Neutrophil (primary cell): ENCODE measurements at regions not wholly inside any gene's neighbourhood (a gene's known extent, or its start where the extent isn't known, plus 50 kb on each side); places are given as distances from the start of the nearest gene placed in this dataset.
A peak's percentile ranks its signal among the peaks of the same experiment; 100 is the strongest.

Experiments used
- H3K27ac ChIP-seq: fragments of 200-600 bp; sonication (generic); 2 replicates; pipeline ENCODE4 v1.5.1; 2016; ENCODE audit warnings: mild to moderate bottlenecking, moderate library complexity
- H3K27me3 ChIP-seq: fragments of 200-600 bp; sonication (generic); 2 replicates; pipeline ENCODE4 v1.6.0; 2016; ENCODE audit warnings: mild to moderate bottlenecking
- H3K36me3 ChIP-seq: fragments of 200-600 bp; sonication (generic); 2 replicates; pipeline ENCODE4 v1.5.1; 2017
- H3K4me1 ChIP-seq, 2 experiments: fragments of 200-600 bp in 1 of 2; sonication (generic) in 1 of 2; 1 replicate in 1 of 2; 2 replicates in 1 of 2; pipeline versions ENCODE4 v1.5.1 to v1.6.1; 2013 to 2016; ENCODE audit warnings: low read depth in 1 of 2, low read length in 1 of 2, mild to moderate bottlenecking in 1 of 2, moderate library complexity in 1 of 2; ENCODE audit not compliant: control insufficient read depth in 1 of 2, insufficient read depth in 1 of 2
- H3K4me3 ChIP-seq, 2 experiments: fragments of 200-600 bp in 1 of 2; sonication (generic) in 1 of 2; 1 replicate in 1 of 2; 2 replicates in 1 of 2; pipeline ENCODE4 v1.5.1; 2013 to 2016; ENCODE audit warnings: low read depth in 1 of 2, low read length in 1 of 2, mild to moderate bottlenecking in 1 of 2, moderate library complexity in 1 of 2
- H3K9me3 ChIP-seq: fragments of 200-600 bp; sonication (generic); 2 replicates; pipeline ENCODE4 v1.5.1; 2016
- CTCF ChIP-seq: fragments of 200-600 bp; sonication (generic); IDR thresholded peaks from 2 replicates; pipeline ENCODE4 v1.5.1; 2016; ENCODE audit warnings: antibody characterized with exemption

- Histone ChIP-seq H3K36me3 (no peaks in the 10 kb centered on the region), H3K9me3 (no peaks in the 10 kb centered on the region), H3K4me1 (peaks cover 74 to 79% of the 10 kb centered on the region in 2 experiments), H3K27me3 (no peaks in the 10 kb centered on the region), H3K4me3 (peak overlapping the region; percentile 65 to 82), H3K27ac (peak overlapping the region; percentile 97)
- TF ChIP-seq CTCF, result no peak
These were observed 116.6 kb downstream of the KLF6 start for GRCh38 chr10:3668276-3668965.

- peaks cover 74% of the 10 kb centered on the region in 2 experiments for H3K4me1 ChIP-seq
- peak overlapping the region; percentile 65 to 82 for H3K4me3 ChIP-seq
- no peaks in the 10 kb centered on the region for H3K36me3 ChIP-seq
- peak overlapping the region; percentile 97 for H3K27ac ChIP-seq
- H3K9me3 ChIP-seq, result no peaks in the 10 kb centered on the region
- no peak for TF ChIP-seq CTCF
- H3K27me3 ChIP-seq, result no peaks in the 10 kb centered on the region
These were observed 118.3 kb downstream of the KLF6 start for GRCh38 chr10:3666525-3667302.

GRCh38 chr10:3665316-3665908 lies 119.6 kb downstream of the KLF6 start:
- peaks cover 61% of the 10 kb centered on the region in 2 experiments for H3K4me1 ChIP-seq
- H3K9me3 ChIP-seq, result no peaks in the 10 kb centered on the region
- TF ChIP-seq CTCF, result no peak
- peak overlapping the region; percentile 97 for H3K27ac ChIP-seq
- H3K4me3 ChIP-seq, result no peak overlapping the region
- H3K36me3 ChIP-seq, result no peaks in the 10 kb centered on the region
- no peaks in the 10 kb centered on the region for H3K27me3 ChIP-seq

DNA sequence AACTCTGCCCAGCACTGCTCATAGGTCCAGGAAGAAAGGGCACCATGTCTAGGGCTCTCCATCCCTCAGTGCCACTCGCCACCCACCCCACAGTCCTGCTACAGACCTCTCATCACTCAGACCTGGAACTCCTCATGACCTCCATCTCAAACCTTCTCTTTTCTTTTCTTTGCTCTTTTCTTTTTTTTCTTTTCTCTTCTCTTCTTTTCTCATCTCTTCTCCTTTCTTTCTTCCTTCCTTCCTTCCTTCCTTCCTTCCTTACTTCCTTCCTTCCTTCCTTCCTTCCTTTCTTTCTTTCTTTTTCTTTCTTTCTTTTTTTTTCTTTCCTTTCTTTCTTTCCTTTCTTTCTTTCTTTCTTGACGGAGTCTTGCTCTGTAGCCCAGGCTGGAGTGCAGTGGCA lies 122.2 kb downstream of the KLF6 start:
- Histone ChIP-seq H3K27me3 (no peaks in the 10 kb centered on the region), H3K4me1 (peaks cover 34 to 36% of the 10 kb centered on the region in 2 experiments), H3K36me3 (no peaks in the 10 kb centered on the region), H3K9me3 (no peaks in the 10 kb centered on the region), H3K4me3 (no peak overlapping the region), H3K27ac (no peak overlapping the region)
- no peak for TF ChIP-seq CTCF

GRCh38 chr10:3661271-3661670 lies 123.7 kb downstream of the KLF6 start:
- H3K4me1 ChIP-seq, result peaks cover 25 to 31% of the 10 kb centered on the region in 2 experiments
- no peak overlapping the region for H3K4me3 ChIP-seq
- TF ChIP-seq CTCF, result no peak
- H3K27me3 ChIP-seq, result no peaks in the 10 kb centered on the region
- no peaks in the 10 kb centered on the region for H3K36me3 ChIP-seq
- H3K27ac ChIP-seq, result no peak overlapping the region
- H3K9me3 ChIP-seq, result no peaks in the 10 kb centered on the region
